Hepatocyte (in vitro differentiated cells): ENCODE measurements at regions not wholly inside any gene's neighbourhood (a gene's known extent, or its start where the extent isn't known, plus 50 kb on each side); places are given as distances from the start of the nearest gene placed in this dataset.
A peak's percentile ranks its signal among the peaks of the same experiment; 100 is the strongest.

ENCODE experiments used
- DNase-seq: peaks from one replicate; pipeline ENCODE4 v3.0.0-alpha.2; 2016; ENCODE audit warnings: low spot score
- H2AFZ ChIP-seq: fragments of 200-600 bp; sonication (generic); 2 replicates; pipeline ENCODE4 v1.6.0; 2016; ENCODE audit warnings: antibody characterized with exemption, mild to moderate bottlenecking
- H3K27ac ChIP-seq: fragments of 200-600 bp; sonication (generic); 2 replicates; pipeline ENCODE4 v1.5.1; 2016; ENCODE audit warnings: mild to moderate bottlenecking
- H3K27me3 ChIP-seq: fragments of 200-600 bp; sonication (generic); 2 replicates; pipeline ENCODE4 v1.6.1; 2016
- H3K36me3 ChIP-seq: fragments of 200-600 bp; sonication (generic); replicated peaks from 2 replicates; pipeline ENCODE4 v1.5.1; 2016; ENCODE audit warnings: low read depth; ENCODE audit not compliant: insufficient read depth
- H3K4me1 ChIP-seq: fragments of 200-600 bp; sonication (generic); 2 replicates; pipeline ENCODE4 v1.5.1; 2016; ENCODE audit warnings: mild to moderate bottlenecking, moderate library complexity; ENCODE audit not compliant: insufficient read depth
- H3K4me2 ChIP-seq: fragments of 200-600 bp; sonication (generic); 2 replicates; pipeline ENCODE4 v1.6.0; 2016
- H3K4me3 ChIP-seq: fragments of 200-600 bp; sonication (generic); 2 replicates; pipeline ENCODE4 v1.5.1; 2016; ENCODE audit warnings: mild to moderate bottlenecking
- H3K79me2 ChIP-seq: fragments of 200-600 bp; sonication (generic); 2 replicates; pipeline ENCODE4 v1.6.0; 2017; ENCODE audit warnings: mild to moderate bottlenecking
- H3K9me2 ChIP-seq: fragments of 200-600 bp; sonication (generic); replicated peaks from 2 replicates; pipeline ENCODE4 v1.6.0; 2017; ENCODE audit warnings: mild to moderate bottlenecking; ENCODE audit not compliant: insufficient read depth
- H3K9me3 ChIP-seq: fragments of 200-600 bp; sonication (generic); 2 replicates; pipeline ENCODE4 v1.5.1; 2016; ENCODE audit warnings: low read depth, mild to moderate bottlenecking
- H4K20me1 ChIP-seq: fragments of 200-600 bp; sonication (generic); 2 replicates; pipeline ENCODE4 v1.6.0; 2016; ENCODE audit warnings: mild to moderate bottlenecking; ENCODE audit not compliant: insufficient read depth, poor library complexity, severe bottlenecking
- CTCF ChIP-seq: fragments of 200-600 bp; sonication (generic); IDR thresholded peaks from 2 replicates; pipeline ENCODE4 v1.5.1; 2016; ENCODE audit warnings: antibody characterized with exemption, mild to moderate bottlenecking; ENCODE audit not compliant: poor library complexity
- EZH2 ChIP-seq: fragments of 200-600 bp; sonication (generic); IDR thresholded peaks from 2 replicates; pipeline ENCODE4 v1.6.1; 2016; ENCODE audit warnings: antibody characterized with exemption, mild to moderate bottlenecking, borderline replicate concordance
- EZH2phosphoT487 ChIP-seq: fragments of 200-600 bp; sonication (generic); IDR thresholded peaks from one replicate; pipeline ENCODE4 v1.6.1; 2018; ENCODE audit warnings: antibody characterized with exemption, mild to moderate bottlenecking, low read depth, moderate library complexity; ENCODE audit not compliant: unreplicated experiment, severe bottlenecking
- WGBS: methylation state at CpG from one replicate; pipeline ENCODE4 v1.1.6; 2016; ENCODE audit warnings: low lambda C conversion rate; ENCODE audit errors: missing lambda C conversion rate; 5-methylcytosine and 5-hydroxymethylcytosine counted together

GRCh38 chr2:181780047-181780651 is 99.8 kb upstream of the NEUROD1 start:
- no peaks in the 10 kb centered on the region for H3K36me3 ChIP-seq
- H2AFZ ChIP-seq: no peak overlapping the region
- H3K79me2 ChIP-seq: no peaks in the 10 kb centered on the region
- H3K9me3 ChIP-seq: no peaks in the 10 kb centered on the region
- peak overlapping the region; percentile 78 for H3K27ac ChIP-seq
- no peaks in the 10 kb centered on the region for H4K20me1 ChIP-seq
- TF ChIP-seq CTCF (no peak), EZH2phosphoT487 (no peak), EZH2 (no peak)
- no peak for DNase-seq
- 48% methylated on average over 1 of the region's 1 CpG for WGBS
- no peaks in the 10 kb centered on the region for H3K27me3 ChIP-seq
- no peak overlapping the region for H3K4me3 ChIP-seq
- peaks cover 45% of the 10 kb centered on the region for H3K4me1 ChIP-seq
- H3K9me2 ChIP-seq: no peaks in the 10 kb centered on the region
- no peak overlapping the region for H3K4me2 ChIP-seq

GRCh38 chr2:181780657-181781056 is 100.3 kb upstream of the NEUROD1 start:
- Histone ChIP-seq H4K20me1 (no peaks in the 10 kb centered on the region), H3K36me3 (no peaks in the 10 kb centered on the region), H3K27me3 (no peaks in the 10 kb centered on the region), H3K4me2 (no peak overlapping the region), H2AFZ (no peak overlapping the region), H3K9me3 (no peaks in the 10 kb centered on the region), H3K27ac (peak overlapping the region; percentile 78), H3K79me2 (no peaks in the 10 kb centered on the region), H3K9me2 (no peaks in the 10 kb centered on the region), H3K4me1 (peaks cover 50% of the 10 kb centered on the region), H3K4me3 (no peak overlapping the region)
- TF ChIP-seq EZH2phosphoT487 (no peak), CTCF (no peak), EZH2 (no peak)
- no peak for DNase-seq

- Histone ChIP-seq H2AFZ (no peak overlapping the region), H3K4me2 (no peak overlapping the region), H4K20me1 (no peaks in the 10 kb centered on the region), H3K27ac (peak overlapping the region; percentile 78), H3K79me2 (no peaks in the 10 kb centered on the region), H3K4me3 (no peak overlapping the region), H3K9me3 (no peaks in the 10 kb centered on the region), H3K9me2 (no peaks in the 10 kb centered on the region), H3K4me1 (peaks cover 55% of the 10 kb centered on the region), H3K27me3 (no peaks in the 10 kb centered on the region), H3K36me3 (no peaks in the 10 kb centered on the region)
- TF ChIP-seq EZH2phosphoT487 (no peak), EZH2 (no peak), CTCF (no peak)
- DNase-seq: no peak
These were observed 100.9 kb upstream of the NEUROD1 start for GRCh38 chr2:181781078-181781786.
